ENCODE measurements at regions not wholly inside any gene's neighbourhood (a gene's known extent, or its start where the extent isn't known, plus 50 kb on each side); places are given as distances from the start of the nearest gene placed in this dataset.

DNA sequence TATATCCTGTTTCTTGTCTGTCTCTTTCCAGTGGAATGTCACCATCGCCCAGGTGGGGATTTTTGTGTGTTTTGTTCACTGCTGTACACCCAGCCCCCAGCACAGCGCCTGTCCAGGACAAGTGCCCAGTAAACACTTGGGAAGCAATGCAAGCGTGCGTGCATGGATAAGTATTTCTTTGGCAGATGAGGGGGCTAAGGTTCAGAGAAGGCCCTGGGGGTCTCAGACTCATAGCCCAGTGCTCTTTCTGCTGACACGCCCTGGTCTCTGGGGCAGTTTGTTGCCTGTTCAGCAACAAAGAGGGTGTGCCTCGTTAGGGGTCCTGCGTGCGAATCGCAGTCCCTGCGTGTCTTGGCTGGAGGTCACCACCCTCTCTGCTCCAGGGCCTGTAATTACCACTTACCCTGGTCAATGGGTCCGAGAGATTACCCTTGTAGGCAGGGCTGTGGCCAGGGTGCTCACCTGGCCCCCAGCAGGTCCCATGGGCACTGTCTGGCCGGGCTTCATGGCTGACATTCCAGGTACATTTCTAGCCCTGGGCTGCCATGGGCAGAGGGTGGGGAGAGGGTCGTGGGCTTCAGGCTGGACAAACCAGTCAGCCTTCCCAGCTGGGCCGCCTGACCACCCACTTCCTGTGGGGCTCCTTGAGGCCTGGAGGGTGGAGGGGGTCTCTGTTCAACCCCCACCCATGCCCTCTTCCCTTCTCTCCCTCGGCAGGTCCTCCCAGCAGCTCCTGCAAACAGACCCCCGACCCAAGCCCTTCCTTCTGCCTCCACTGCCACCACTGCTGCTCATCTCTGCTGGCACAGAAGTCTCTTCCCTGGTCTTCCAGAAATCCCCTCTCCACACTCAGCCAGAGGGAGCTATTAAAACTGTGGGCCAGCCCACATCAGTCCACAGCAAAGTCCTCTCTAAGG lies 87.1 kb downstream of the CEBPB start:
- no peak for DNase-seq (ENCODE audit: low spot score)
- TF ChIP-seq, protein P1, sequence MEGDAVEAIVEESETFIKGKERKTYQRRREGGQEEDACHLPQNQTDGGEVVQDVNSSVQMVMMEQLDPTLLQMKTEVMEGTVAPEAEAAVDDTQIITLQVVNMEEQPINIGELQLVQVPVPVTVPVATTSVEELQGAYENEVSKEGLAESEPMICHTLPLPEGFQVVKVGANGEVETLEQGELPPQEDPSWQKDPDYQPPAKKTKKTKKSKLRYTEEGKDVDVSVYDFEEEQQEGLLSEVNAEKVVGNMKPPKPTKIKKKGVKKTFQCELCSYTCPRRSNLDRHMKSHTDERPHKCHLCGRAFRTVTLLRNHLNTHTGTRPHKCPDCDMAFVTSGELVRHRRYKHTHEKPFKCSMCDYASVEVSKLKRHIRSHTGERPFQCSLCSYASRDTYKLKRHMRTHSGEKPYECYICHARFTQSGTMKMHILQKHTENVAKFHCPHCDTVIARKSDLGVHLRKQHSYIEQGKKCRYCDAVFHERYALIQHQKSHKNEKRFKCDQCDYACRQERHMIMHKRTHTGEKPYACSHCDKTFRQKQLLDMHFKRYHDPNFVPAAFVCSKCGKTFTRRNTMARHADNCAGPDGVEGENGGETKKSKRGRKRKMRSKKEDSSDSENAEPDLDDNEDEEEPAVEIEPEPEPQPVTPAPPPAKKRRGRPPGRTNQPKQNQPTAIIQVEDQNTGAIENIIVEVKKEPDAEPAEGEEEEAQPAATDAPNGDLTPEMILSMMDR (IDR thresholded peaks at IDR 0.05; ENCODE audit: extremely low read depth, missing control alignments): no peak

DNA sequence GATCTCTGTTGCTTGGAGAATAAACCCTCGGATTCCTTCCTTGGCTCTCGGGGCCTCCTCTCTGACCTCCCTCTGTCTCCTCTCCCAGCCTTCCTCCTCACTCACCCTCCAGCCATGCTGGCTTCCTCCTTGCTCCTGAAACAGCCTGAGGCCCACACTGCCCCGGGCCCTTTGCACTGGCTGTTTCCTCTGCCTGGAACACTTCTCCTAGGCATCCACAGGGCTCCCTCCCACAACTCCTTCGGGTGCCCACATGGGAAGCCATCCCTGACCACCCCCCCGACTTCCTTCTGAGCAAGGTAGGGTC lies 87.7 kb downstream of the CEBPB start:
- no peak for DNase-seq (ENCODE audit: low spot score)
- TF ChIP-seq, protein P1 (IDR thresholded peaks at IDR 0.05; ENCODE audit: extremely low read depth, missing control alignments): no peak

DNA sequence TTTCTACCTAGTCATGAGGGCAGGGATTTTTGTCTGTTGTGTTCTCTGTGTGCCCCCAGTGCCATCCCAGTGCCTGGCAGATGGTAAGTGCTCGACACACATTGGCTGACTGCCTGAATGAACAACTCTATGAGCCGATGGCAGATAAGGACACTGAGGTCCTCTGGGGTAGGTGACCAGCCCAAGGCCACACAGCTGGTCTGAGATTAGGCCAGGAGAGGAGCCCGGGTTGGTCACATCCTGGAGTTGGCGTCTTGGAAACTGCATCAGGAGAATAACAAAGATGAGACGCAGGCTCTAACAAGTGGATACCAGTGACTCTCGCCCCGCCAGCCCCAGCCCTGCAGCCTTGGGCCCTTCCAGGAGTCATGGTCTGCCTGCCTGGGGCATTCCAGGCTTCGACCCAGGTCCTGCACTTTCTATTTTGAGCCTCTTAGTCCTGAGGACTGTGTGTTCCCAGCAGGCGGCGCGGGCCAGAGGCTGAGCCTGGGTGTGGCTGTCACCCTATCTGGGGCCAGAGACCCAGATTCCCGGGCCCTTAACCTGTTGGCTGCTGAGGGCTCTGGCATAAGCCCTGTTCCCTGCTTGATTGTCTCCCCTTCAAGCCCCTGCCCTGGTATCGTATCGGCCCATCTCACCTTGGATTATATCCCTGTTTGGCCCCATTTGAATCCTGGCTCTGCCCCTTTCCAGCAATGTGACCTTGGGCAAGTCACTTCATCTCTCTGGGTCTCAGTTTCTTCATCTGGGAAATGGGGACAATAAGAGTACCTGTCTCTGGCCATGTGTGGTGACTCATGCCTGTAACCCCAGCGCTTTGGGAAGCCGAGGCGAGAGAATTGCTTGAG lies 88.3 kb downstream of the CEBPB start:
- TF ChIP-seq, protein P1 (IDR thresholded peaks at IDR 0.05; ENCODE audit: extremely low read depth, missing control alignments): no peak
- DNase-seq (ENCODE audit: low spot score): no peak

DNA sequence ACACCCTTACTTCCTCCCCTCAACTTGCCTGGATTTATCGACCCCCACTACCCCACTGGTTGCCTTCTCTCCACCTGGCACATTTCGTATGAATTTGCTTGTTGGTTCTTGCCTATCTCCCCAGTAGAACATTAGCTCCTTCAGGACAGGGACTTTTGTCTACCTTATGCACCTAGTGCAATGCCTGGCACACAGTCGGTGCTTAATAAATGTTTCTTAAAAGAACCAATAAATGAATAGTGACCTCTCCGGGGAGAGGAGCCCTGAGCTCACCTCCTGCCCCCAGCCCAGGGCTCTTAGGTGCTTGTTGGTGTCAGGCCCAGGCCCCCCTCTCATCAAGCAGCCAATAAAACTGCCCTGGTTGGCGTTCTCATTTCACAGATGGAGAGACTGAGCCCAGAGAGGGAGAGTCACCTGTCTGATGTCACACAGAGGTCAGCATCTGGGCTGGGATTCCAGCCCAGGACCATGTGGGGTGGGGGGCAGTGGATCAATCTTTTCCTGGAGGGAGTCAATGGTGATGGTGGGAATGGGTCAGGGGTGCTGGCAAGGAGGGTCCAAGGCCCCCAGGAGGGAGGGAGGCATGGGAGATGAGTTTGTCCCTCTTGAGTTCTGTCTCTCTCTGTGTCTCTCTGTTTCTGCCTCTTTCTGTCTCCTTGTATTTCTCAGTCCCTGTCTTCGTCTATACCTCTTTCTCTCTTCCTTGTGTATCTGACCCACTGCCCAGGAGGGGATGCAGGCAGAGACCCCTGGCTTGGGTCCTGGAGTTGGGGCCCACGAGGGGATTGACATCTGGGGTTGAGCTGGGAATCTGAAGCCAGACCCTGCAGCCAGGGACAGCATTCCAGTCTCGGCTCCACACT lies 89.6 kb downstream of the CEBPB start:
- no peak for DNase-seq (ENCODE audit: low spot score)

DNA sequence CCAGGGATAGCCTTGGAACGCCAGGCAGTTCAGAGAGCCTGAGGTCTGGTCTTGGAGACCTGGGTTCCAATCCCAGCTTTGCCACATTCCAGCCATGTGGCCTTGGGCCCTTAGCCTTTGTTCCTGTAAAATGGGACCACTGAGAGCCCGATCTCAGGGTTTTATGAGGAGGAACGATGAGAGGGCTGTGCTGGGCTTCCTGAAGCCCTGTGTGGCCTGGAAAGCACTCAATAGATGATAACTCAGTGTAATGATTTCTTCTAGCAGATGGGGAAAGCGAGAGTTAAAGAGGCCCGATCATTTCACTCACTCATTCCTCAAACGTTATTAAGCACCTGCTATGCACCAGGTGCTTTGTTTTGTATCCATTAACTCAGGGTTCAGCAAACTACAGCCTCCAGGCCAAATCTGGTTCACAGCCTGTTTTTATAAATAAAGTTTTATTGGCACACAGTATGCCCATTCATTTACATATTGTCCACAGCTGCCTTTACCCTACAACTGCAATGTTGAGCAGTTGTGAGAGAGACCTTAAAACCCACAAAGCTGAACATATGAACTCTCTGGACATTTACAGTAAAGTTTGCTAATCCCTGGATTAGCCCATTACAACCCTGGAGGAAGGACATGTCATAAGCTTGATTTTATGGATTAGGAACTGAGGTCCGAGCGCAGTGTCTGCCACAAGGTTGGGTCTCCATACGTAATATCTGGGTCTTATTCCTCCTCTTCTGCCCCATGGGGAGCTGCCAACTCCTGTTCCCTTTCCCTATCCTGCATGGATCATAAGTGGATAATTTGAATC lies 90.4 kb downstream of the CEBPB start:
- TF ChIP-seq, protein P1 (IDR thresholded peaks at IDR 0.05; ENCODE audit: extremely low read depth, missing control alignments): no peak
- DNase-seq (ENCODE audit: low spot score): no peak

More for the DNA sequence above, 89.6 kb downstream of the CEBPB start:
- TF ChIP-seq, protein P1 (IDR thresholded peaks at IDR 0.05; ENCODE audit: extremely low read depth, missing control alignments): no peak

DNA sequence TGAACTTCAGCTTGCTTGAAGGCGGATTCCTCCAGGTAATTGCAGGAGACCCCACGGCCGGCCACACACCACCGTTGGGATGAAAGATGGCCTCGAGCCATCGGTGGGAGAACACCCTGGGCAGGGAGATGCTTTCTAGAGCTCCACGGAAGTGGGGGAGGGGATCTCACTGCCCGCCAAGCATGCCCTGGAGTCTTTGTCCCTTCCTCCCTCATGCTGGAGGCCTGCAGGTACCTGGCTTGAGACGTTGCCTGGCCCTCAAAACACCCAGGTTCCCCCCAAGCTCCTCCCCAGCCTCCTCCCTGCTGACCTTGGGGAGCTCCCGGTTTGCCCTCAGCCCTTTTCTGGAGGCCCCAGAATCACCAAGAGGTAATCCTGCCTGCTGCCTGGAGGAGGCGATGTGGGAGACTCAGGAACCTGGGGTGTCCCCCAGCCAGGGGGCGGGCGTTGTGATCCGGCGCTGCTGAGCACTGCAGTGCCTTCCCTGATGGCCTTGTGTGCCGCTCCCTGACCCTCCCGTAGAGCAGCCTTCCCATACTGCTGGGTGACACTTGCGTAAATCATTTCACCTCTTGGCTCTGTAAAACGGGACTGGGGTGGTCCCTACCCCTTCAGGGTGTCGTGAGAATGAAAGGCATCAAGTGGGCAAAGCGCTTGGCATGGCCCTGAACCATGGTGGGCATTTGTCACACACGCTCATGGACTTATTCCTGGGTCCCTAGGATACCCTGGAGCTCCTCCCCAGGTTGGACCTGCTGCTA lies 91.4 kb downstream of the CEBPB start:
- TF ChIP-seq, protein P1 (IDR thresholded peaks at IDR 0.05; ENCODE audit: extremely low read depth, missing control alignments): no peak
- DNase-seq (ENCODE audit: low spot score): no peak
